22Rv1 (cell line): ENCODE measurements at regions not wholly inside any gene's neighbourhood (a gene's known extent, or its start where the extent isn't known, plus 50 kb on each side); places are given as distances from the start of the nearest gene placed in this dataset.

ENCODE experiments used
- H3K27ac ChIP-seq: fragments of 450-650 bp; 2 replicates; pipeline ENCODE4 v1.5.1; 2017
- ZFX ChIP-seq: fragments of 450-650 bp; IDR thresholded peaks from 2 replicates; pipeline ENCODE4 v1.6.1; 2017; ENCODE audit warnings: antibody characterized with exemption, borderline replicate concordance
- TF ChIP-seq, protein P1 (sequence below): fragments of 450-650 bp; IDR thresholded peaks from 2 replicates; pipeline ENCODE4 v1.5.1; 2017; ENCODE audit warnings: mild to moderate bottlenecking

DNA sequence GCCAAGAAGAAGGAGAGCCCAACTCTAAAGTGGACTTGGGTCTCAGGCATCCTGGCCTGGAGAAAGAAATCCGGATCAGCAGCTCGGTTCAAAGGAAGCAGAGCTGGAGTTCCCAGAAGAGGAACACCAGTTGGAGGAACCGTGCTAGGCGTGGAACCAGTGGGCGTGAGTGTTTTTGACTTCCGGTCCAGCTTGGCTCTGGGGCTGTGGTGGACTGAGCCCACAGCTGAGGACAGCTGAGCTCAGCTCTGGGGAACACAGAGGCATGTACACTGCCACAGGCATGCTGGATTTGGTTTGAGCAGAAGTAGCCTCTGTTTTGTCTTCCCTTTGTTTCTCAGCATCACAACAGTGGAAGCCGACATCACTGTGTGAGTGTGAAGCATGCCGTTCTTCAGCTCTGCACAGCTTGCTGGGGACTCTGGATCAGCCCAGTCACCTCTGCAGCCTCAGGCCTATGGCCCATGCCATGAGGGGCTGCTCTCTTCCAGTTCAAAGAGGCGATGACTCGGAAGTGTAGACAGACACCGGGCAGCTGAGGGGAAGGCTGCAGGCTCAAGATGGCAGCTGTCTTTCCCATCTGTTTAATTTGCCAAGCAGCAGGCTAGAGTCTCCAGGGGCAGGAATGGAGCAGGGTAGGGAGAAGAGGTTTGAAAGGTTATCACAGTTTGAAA, 185.8 kb upstream of the UBE3A start:
- no peak overlapping the region for H3K27ac ChIP-seq
- TF ChIP-seq, protein P1, sequence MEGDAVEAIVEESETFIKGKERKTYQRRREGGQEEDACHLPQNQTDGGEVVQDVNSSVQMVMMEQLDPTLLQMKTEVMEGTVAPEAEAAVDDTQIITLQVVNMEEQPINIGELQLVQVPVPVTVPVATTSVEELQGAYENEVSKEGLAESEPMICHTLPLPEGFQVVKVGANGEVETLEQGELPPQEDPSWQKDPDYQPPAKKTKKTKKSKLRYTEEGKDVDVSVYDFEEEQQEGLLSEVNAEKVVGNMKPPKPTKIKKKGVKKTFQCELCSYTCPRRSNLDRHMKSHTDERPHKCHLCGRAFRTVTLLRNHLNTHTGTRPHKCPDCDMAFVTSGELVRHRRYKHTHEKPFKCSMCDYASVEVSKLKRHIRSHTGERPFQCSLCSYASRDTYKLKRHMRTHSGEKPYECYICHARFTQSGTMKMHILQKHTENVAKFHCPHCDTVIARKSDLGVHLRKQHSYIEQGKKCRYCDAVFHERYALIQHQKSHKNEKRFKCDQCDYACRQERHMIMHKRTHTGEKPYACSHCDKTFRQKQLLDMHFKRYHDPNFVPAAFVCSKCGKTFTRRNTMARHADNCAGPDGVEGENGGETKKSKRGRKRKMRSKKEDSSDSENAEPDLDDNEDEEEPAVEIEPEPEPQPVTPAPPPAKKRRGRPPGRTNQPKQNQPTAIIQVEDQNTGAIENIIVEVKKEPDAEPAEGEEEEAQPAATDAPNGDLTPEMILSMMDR, result no peak

DNA sequence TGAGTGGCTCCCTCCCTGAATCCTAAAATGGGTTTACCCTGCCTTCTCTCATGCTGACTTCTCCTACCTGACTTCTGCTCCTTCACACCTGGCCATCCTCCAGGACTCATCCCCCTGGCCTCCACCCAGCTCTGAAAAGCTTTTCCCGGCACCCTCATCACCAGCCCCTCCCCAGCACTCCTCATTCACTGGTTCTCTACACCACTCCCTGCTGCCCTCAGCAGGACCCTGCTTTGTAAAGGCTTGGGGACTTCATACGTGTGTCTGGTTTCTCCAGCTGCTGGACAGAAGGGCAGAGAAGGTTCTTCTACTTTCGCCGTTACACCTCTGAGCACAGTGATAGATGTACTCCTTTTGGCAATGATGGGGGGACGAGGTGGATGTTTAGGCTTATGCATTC, 184.9 kb upstream of the UBE3A start:
- TF ChIP-seq, protein P1, result no peak
- no peak for TF ChIP-seq ZFX
- no peak overlapping the region for H3K27ac ChIP-seq

DNA sequence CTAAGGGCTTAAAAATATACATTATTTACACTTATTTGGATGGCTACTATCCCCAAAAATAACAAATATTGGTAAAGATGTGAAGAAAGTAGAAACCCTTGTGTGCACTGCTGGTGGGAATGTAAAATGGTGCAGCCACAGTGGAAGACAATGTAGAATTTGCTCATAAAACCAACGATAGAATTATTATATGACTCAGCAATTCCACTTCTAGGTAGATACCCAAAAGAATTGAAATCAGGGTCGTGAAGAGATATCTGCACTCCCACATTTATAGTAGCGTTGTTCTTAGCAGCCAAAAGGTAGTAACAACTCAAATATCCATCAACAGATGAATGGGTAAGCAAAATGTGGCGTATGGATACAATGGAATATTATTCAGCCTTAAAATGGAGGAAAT, 181.6 kb upstream of the UBE3A start:
- no peak for TF ChIP-seq ZFX
- TF ChIP-seq, protein P1, result no peak
- no peak overlapping the region for H3K27ac ChIP-seq

DNA sequence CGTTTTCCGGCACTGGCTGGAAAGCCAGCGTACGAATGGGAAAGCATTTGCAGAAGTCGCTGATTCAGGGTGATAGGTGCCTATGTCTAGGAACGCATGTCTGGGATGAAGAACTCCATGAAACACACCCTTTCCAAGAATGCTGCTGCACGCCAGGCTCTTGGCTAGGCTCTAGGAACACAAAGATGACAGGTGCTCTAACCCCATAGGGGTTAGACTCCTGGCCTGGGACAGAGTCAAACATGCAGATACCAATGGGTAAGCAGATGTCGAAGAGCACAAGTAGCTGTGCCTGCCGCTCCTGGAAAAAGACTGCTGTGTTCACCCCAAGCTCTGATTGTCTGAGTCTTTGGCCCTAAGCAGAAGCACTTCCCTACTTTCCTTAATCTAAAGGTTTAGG, 180.9 kb upstream of the UBE3A start:
- TF ChIP-seq, protein P1, result no peak
- TF ChIP-seq ZFX, result no peak
- no peak overlapping the region for H3K27ac ChIP-seq

DNA sequence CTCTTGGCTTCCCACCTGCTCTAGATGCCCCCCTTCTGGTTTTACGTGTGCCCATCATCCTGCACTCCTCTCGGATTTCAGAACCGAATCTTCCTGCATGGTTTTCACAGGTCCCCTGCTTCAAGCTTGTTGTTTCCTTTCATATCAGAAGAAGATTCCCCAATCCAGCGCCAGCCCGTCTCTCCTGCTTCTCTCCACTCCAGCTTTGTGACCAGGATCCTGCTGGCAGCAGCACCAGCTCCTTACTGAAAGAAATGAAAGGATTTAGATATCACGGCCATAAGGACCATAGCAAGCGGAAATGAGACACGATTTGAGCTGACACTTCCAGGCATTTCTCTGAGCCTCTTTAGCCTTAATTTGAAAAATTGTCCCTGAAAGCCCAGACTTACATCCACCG, 180.3 kb upstream of the UBE3A start:
- TF ChIP-seq, protein P1, result no peak
- TF ChIP-seq ZFX, result no peak
- no peak overlapping the region for H3K27ac ChIP-seq

DNA sequence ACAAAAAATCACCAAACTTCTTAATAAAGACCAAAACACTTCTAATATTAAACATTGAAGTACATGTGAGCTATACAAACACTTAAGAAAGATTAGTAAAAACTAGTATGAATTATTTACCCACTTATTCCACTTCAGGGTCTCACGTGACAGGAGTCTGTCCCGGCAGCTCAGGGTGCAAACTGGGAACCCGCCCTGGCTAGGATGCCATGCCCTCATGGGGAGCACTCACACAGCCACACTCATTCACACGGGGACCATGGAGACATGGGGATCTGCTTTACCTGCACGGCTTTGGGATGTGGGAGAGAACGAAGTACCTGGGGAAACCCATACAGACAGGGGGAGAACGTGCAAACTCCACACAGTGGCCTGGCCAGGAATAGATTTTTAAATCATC, 179.3 kb upstream of the UBE3A start:
- TF ChIP-seq, protein P1, result no peak
- no peak for TF ChIP-seq ZFX
- no peak overlapping the region for H3K27ac ChIP-seq

DNA sequence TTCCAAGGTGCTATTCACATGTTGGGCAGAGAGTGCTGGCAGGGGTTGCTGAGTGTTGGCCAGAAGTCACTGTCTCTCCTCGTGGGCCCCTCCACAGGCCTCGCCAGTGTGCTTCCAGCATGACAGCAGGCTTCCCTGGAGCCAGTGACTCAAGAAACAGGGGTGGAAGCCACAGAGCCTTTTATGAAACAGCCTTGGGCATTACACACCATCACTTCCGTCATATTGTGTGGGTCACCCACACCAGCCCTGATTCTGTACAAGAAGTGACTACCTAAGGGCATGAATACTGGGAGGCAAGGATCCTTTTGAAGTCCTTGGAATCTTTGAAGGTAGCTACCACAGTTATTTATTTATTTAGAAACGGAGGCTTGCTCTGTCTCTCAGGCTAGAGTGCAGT, 177.6 kb upstream of the UBE3A start:
- TF ChIP-seq ZFX, result no peak
- TF ChIP-seq, protein P1, result no peak
- no peak overlapping the region for H3K27ac ChIP-seq
